HG03159 (cell line): ENCODE measurements at regions not wholly inside any gene's neighbourhood (a gene's known extent, or its start where the extent isn't known, plus 50 kb on each side); places are given as distances from the start of the nearest gene placed in this dataset.
"Not testable (repeated sequence)": the region's sequence is repeated elsewhere in the genome, so short reads cannot be mapped to it uniquely, and the experiment has no call there.

Source experiments
- ATAC-seq: cut with Tn5 transposase; IDR thresholded peaks from one replicate; pipeline ENCODE4 v1.9.1; 2021; ENCODE audit warnings: mild to moderate bottlenecking, moderate library complexity; ENCODE audit not compliant: unreplicated experiment

GRCh38 chr16:88184566-88185355 lies 198.0 kb upstream of the ZNF469 start:
- not testable (repeated sequence) for ATAC-seq

- not testable (repeated sequence) for ATAC-seq
These were observed 197.4 kb upstream of the ZNF469 start for GRCh38 chr16:88185406-88185805.

- ATAC-seq, result not testable (repeated sequence)
These were observed 196.5 kb upstream of the ZNF469 start for GRCh38 chr16:88185976-88186888.

- ATAC-seq, result not testable (repeated sequence)
These were observed 195.6 kb upstream of the ZNF469 start for GRCh38 chr16:88186889-88187870.

DNA sequence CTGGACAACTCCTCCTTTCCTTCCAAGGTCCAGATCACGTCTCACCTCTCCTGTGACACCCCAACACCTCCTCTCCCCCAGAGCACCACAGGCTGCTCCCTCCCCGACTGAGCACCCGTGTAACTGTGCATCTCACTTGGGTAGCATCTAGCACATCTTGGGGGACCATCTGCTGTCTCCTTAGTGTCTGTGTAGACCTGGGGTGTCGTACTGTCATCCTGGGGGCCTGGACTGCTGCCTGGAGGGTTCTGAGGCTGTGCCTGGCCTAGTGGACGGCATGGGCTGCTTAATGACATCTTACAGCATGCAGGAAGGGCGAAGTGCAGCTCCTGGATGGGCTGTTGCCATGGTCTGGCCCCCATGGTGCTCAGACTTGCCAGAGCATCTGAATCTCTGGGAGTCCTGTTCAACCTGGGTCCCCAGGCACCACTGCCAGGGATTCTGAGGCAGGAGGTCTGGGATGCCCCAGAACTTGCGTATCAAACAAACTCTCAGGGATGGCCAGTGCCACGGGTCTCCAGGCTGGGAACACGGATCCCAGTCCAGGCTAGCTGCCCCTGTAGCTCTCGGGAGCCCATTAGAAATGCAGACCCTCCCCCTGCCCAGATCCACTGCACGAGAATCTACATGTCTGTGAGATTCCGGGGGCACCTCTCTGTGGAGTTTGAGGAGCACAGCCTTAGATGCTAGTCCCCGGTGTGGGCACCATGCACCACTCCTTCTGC lies 194.4 kb upstream of the ZNF469 start:
- not testable (repeated sequence) for ATAC-seq

GRCh38 chr16:88190592-88191095 lies 192.1 kb upstream of the ZNF469 start:
- ATAC-seq, result not testable (repeated sequence)

GRCh38 chr16:88191168-88191567 lies 191.6 kb upstream of the ZNF469 start:
- not testable (repeated sequence) for ATAC-seq

DNA sequence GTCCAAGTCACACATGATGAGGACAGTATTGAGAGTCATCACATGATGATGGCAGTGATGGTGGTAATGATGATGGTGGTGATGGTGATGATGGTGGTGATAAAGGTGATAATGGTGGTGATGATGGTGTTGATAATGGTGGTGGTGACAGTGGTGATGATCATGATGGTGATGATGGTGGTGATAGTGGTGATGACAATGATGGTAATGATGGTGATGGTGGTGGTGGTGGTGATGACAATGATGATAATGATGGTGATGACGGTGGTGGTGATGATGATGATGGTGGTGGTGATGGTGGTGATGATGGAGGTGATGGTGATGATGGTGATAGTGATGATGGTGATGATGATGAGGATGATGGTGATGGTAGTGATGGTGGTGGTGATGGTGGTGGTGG lies 190.2 kb upstream of the ZNF469 start:
- no peak for ATAC-seq

- not testable (repeated sequence) for ATAC-seq
These were observed 188.9 kb upstream of the ZNF469 start for GRCh38 chr16:88193706-88194396.

- ATAC-seq, result no peak
These were observed 188.1 kb upstream of the ZNF469 start for GRCh38 chr16:88194397-88195268.

- ATAC-seq, result no peak
These were observed 187.5 kb upstream of the ZNF469 start for GRCh38 chr16:88195269-88195705.

DNA sequence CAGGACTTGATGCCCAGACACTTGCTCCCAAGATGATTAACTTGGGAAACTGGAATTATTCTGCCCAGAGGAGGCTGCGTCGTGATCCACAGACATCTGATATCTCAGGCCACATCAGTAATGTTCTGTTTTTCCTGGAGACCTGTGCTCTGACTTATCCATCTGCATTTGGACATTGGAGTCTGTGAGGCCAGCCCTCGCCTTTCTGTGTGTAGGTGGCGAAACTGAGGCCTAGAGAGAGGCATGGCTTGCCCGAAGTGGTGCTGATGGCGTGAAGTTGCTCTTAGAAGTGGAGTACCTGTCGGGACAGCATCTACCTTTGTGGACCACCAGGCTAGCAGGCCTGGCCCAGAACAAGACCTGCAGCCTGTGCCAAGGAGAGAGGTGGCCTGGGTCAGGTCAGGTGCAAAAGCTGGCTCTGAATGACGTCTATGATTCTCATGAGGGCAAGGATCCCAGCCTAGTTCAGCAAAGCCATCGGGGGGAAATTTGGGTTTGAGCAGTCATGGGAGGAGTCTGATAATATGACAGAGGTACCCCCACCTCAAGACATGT lies 186.8 kb upstream of the ZNF469 start:
- no peak for ATAC-seq

GRCh38 chr16:88196471-88197400 lies 186.0 kb upstream of the ZNF469 start:
- ATAC-seq, result no peak

DNA sequence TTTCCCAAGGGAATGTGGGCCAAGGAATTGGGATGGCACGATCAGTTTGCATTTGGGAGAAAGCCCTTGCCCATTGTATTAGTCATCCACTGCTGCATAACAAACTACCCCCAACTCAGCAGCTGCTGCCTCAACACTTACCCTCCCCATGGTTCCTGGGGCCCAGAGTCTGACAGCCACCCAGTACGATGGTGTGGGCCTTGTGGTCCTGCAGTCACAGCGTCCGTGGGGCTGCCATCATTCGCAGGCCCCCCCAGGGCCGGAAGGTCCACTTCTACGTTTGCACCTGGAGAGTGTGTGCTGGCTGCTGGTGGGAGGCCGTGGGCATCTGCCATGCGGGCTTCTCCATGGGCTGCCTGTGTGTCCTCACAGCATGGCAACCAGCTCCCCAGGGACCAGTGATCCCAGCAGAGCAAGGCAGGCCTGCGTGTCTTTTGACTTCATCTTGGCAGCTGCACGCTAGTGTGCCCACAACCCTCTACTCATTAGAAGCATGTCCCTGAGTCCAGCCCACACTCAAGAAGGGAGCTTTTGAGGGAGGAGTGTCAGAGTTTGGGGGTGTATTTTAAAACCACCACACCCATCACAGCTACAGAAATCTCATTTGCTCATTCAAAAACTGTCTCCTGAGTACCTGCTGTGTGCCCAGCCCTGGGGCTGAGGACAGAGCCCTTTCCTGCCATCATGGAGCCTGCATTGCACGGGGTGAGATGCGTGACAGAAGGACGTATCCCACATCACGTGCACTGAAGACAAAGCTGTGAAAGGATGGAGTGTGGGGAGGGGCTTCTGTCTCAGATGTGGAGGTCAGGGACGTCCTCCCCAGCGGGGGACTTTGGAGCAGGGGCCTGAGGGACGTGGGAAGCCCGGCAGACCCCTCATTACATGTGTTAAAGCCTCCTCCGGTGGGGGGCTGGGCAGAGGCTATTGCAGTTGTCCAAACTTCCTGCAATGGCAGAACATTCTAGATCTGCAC lies 185.0 kb upstream of the ZNF469 start:
- ATAC-seq, result no peak

DNA sequence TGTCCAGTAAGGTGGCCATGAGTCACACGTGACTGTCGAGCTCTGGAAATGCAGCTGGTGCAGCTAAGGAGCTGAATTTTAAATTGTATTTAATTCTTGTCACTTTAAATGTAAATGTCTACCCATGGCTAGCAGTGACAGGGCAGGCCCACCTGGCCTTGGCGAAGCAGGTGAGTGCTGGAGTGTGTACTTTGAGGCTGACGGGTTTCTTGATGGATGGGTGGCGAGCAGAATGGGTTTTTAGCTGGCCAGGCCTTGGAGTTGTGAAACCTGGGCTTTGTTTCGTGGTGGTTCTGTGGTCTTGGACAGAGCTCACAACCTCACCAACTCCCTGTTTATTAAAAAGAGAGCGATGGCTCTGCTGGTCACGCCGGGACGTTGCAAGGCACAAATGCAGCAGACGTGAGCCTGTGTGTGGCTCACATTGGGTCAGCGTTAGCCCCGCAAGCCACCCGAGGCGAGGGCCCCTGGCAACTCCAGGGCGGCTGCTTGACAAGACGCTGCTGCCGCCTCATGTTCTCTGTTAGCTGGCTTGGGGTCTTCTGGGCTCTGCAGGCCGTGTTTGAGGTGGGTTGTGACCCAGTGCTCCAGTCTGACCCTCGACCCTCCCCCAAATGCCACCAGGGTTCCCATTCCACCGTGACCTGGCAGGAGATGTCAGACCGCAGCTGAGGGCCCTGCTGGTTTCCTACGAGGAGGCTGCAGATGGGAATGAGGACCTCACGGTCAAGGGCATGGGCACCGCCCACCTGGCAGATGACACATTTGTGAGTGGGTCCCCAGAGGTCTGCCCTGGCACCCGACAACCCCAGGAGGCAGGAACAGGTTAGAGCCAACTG lies 184.1 kb upstream of the ZNF469 start:
- not testable (repeated sequence) for ATAC-seq
